Left hindlimb (tissue), 1 donor: ENCODE measurements at regions not wholly inside any gene's neighbourhood (a gene's known extent, or its start where the extent isn't known, plus 50 kb on each side); places are given as distances from the start of the nearest gene placed in this dataset.
"Not testable (repeated sequence)": the region's sequence is repeated elsewhere in the genome, so short reads cannot be mapped to it uniquely, and the experiment has no call there.

Experiments
- DNase-seq: peaks from one replicate; pipeline ENCODE4 v3.0.0-alpha.2; 2018

- DNase-seq, result not testable (repeated sequence)
Observed at GRCh38 chr9:138214548-138214947, 337.0 kb downstream of the CACNA1B start.

GRCh38 chr9:138215588-138215987 lies 338.0 kb downstream of the CACNA1B start:
- DNase-seq, result not testable (repeated sequence)

- DNase-seq, result not testable (repeated sequence)
Observed at GRCh38 chr9:138216817-138217216, 339.2 kb downstream of the CACNA1B start.

GRCh38 chr9:138217284-138217850 lies 339.8 kb downstream of the CACNA1B start:
- DNase-seq, result not testable (repeated sequence)

- not testable (repeated sequence) for DNase-seq
Observed at GRCh38 chr9:138219249-138219648, 341.7 kb downstream of the CACNA1B start.

GRCh38 chr9:138221446-138222054 lies 344.0 kb downstream of the CACNA1B start:
- not testable (repeated sequence) for DNase-seq

- not testable (repeated sequence) for DNase-seq
Observed at GRCh38 chr9:138237099-138237498, 359.5 kb downstream of the CACNA1B start.

DNA sequence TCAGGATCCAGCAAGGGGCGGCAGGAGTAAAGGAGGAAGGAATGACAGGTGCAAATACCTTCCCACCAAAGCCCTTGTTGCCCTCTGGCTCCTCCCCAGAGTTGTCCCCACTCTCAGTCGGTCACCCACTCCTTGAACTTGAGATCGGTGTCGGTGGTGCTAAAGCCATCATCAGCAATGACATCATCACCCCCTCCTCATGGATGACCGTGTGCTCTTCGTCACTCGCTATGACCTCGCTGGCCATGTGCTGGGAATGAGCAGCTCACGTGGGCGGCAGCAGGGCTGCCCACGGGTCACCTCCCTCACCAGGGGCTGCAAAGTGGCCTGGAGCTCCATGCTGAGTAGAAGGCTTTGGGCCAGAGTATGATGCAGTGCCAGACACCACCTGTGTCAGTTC lies 405.3 kb downstream of the CACNA1B start:
- not testable (repeated sequence) for DNase-seq
